Panc1 (cell line): ENCODE measurements at regions not wholly inside any gene's neighbourhood (a gene's known extent, or its start where the extent isn't known, plus 50 kb on each side); places are given as distances from the start of the nearest gene placed in this dataset.

Source experiments
- CTCF ChIP-seq: fragments of 450-650 bp; IDR thresholded peaks from 2 replicates; pipeline ENCODE4 v1.5.1; 2017; ENCODE audit warnings: mild to moderate bottlenecking
- POLR2AphosphoS5 ChIP-seq: IDR thresholded peaks from 2 replicates; pipeline ENCODE4 v1.6.1; 2012; ENCODE audit warnings: mild to moderate bottlenecking, low read depth, low read length, moderate library complexity

- TF ChIP-seq CTCF (no peak), POLR2AphosphoS5 (no peak)
These were observed 91.2 kb upstream of the SIRPA start for GRCh38 chr20:1803932-1804501.
